CD4-positive, alpha-beta T cell (primary cell): ENCODE measurements at regions not wholly inside any gene's neighbourhood (a gene's known extent, or its start where the extent isn't known, plus 50 kb on each side); places are given as distances from the start of the nearest gene placed in this dataset.

Experiments used
- ATAC-seq: fragments of 200-7000 bp; cut with Tn5 transposase; one replicate; pipeline ENCODE4 v1.10.0; 2022; ENCODE audit warnings: mild to moderate bottlenecking; ENCODE audit not compliant: poor library complexity
- CTCF ChIA-PET: fragments of 350-600 bp; sonication (Branson Sonifier 250); formaldehyde crosslinking; loops from one replicate; lab custom pipeline; 2021; ENCODE audit warnings: antibody characterized with exemption, inconsistent platforms; lab: Charles Lee
- POLR2A ChIA-PET: fragments of 350-600 bp; sonication (Branson Sonifier 250); formaldehyde crosslinking; loops from one replicate; lab custom pipeline; 2021; ENCODE audit warnings: antibody characterized with exemption, inconsistent platforms; lab: Charles Lee
- DNase-seq, 14 experiments: peaks; one replicate each; pipeline ENCODE4 v3.0.0-alpha.2; 2013 to 2020; ENCODE audit warnings: mixed read lengths in 2 of 14
- H3K27ac ChIP-seq, 2 donors: one replicate each; pipeline versions ENCODE4 v1.5.1 to v1.7.0; 2013; ENCODE audit warnings: low read length in 2 of 2, low read depth in 1 of 2, mild to moderate bottlenecking in 1 of 2
- H3K27me3 ChIP-seq, 2 experiments: 1 replicate in 1 of 2; 2 replicates in 1 of 2; pipeline versions ENCODE4 v1.6.1 to v1.7.0; 2013; ENCODE audit warnings: low read length in 2 of 2, control low read depth in 1 of 2, mild to moderate bottlenecking in 1 of 2, moderate library complexity in 1 of 2; ENCODE audit not compliant: insufficient read depth in 2 of 2, control insufficient read depth in 1 of 2
- H3K36me3 ChIP-seq: one replicate; pipeline ENCODE4 v1.6.1; 2013; ENCODE audit warnings: low read length, control low read depth; ENCODE audit not compliant: insufficient read depth
- H3K4me1 ChIP-seq: one replicate; pipeline ENCODE4 v1.6.1; 2013; ENCODE audit warnings: low read length, control low read depth; ENCODE audit not compliant: insufficient read depth
- H3K4me3 ChIP-seq: one replicate; pipeline ENCODE4 v1.5.1; 2013; ENCODE audit warnings: mild to moderate bottlenecking, low read length, moderate library complexity
- H3K9me3 ChIP-seq, 2 experiments: 1 replicate in 1 of 2; 2 replicates in 1 of 2; pipeline versions ENCODE4 v1.6.1 to v1.7.0; 2013; ENCODE audit warnings: low read length in 2 of 2, mild to moderate bottlenecking in 2 of 2, control low read depth in 1 of 2, moderate library complexity in 1 of 2; ENCODE audit not compliant: control insufficient read depth in 1 of 2, insufficient read depth in 1 of 2
- H3K27ac Mint-ChIP-seq: one replicate; pipeline ENCODE4 v1.8.0; 2020; ENCODE audit warnings: mixed read lengths
- H3K27me3 Mint-ChIP-seq: one replicate; pipeline ENCODE4 v1.8.0; 2021; ENCODE audit warnings: mixed read lengths
- H3K36me3 Mint-ChIP-seq: one replicate; pipeline ENCODE4 v1.8.0; 2021; ENCODE audit warnings: low read depth, mixed read lengths
- H3K4me1 Mint-ChIP-seq: one replicate; pipeline ENCODE4 v1.8.0; 2021; ENCODE audit warnings: low read depth, mixed read lengths
- H3K4me3 Mint-ChIP-seq: one replicate; pipeline ENCODE4 v1.8.0; 2020; ENCODE audit warnings: mild to moderate bottlenecking, mixed read lengths
- H3K9me3 Mint-ChIP-seq: one replicate; pipeline ENCODE4 v1.8.0; 2020; ENCODE audit warnings: mixed read lengths
- CTCF ChIP-seq: fragments of 200-600 bp; IDR thresholded peaks from one replicate; pipeline ENCODE4 v1.8.0; 2022; ENCODE audit warnings: antibody characterized with exemption, mild to moderate bottlenecking
- intact Hi-C, 2 experiments: fragments of 100-400 bp; cut with DNase I in 1 of 2; cut with micrococcal nuclease in 1 of 2; formaldehyde crosslinking; loops; one replicate each; pipeline versions ENCODE4 v1.15.1 to v1.9.0; 2023 to 2025; cut with DNase I, micrococcal nuclease

- no peak overlapping the region for H3K27ac Mint-ChIP-seq
- H3K9me3 Mint-ChIP-seq = no peaks in the 10 kb centered on the region
Observed at GRCh38 chr1:217117973-217118465, 394.8 kb upstream of the ESRRG start.

GRCh38 chr1:217115404-217116380, 392.5 kb upstream of the ESRRG start:
- ATAC-seq = no peak
- TF ChIP-seq CTCF = no peak
- Histone ChIP-seq H3K27me3 (no peaks in the 10 kb centered on the region), H3K36me3 (no peaks in the 10 kb centered on the region), H3K4me3 (no peak overlapping the region), H3K4me1 (no peaks in the 10 kb centered on the region), H3K9me3 (no peaks in the 10 kb centered on the region), H3K27ac (no peak overlapping the region)
- intact Hi-C loops = no loop called here
- POLR2A ChIA-PET = no interaction called here
- CTCF ChIA-PET = no interaction called here
- Mint-ChIP-seq H3K4me3 (no peak overlapping the region), H3K27ac (no peak overlapping the region), H3K27me3 (no peaks in the 10 kb centered on the region), H3K36me3 (no peaks in the 10 kb centered on the region), H3K4me1 (no peaks in the 10 kb centered on the region), H3K9me3 (no peaks in the 10 kb centered on the region)
- DNase-seq = no peak

More at GRCh38 chr1:217117973-217118465, 394.8 kb upstream of the ESRRG start:
- intact Hi-C loops = no loop called here
- no peak for TF ChIP-seq CTCF
- ATAC-seq (no peak), DNase-seq (no peak)
- H3K4me3 Mint-ChIP-seq = no peak overlapping the region
- H3K4me1 Mint-ChIP-seq = no peaks in the 10 kb centered on the region
- H3K4me1 ChIP-seq = no peaks in the 10 kb centered on the region
- no peak overlapping the region for H3K27ac ChIP-seq
- H3K36me3 ChIP-seq = no peaks in the 10 kb centered on the region
- H3K27me3 ChIP-seq = no peaks in the 10 kb centered on the region
- H3K9me3 ChIP-seq = peaks cover 0 to 5% of the 10 kb centered on the region in 2 experiments
- ChIA-PET CTCF (no interaction called here), POLR2A (no interaction called here)
- no peak overlapping the region for H3K4me3 ChIP-seq
- H3K36me3 Mint-ChIP-seq = no peaks in the 10 kb centered on the region
- no peaks in the 10 kb centered on the region for H3K27me3 Mint-ChIP-seq

GRCh38 chr1:217109928-217110327, 386.7 kb upstream of the ESRRG start:
- intact Hi-C loops = no loop called here
- Mint-ChIP-seq H3K27ac (no peak overlapping the region), H3K4me1 (no peaks in the 10 kb centered on the region), H3K36me3 (no peaks in the 10 kb centered on the region), H3K27me3 (no peaks in the 10 kb centered on the region), H3K9me3 (no peaks in the 10 kb centered on the region), H3K4me3 (no peak overlapping the region)
- CTCF ChIA-PET = no interaction called here
- ATAC-seq (no peak), DNase-seq (no peak)
- POLR2A ChIA-PET = no interaction called here
- Histone ChIP-seq H3K4me1 (no peaks in the 10 kb centered on the region), H3K36me3 (no peaks in the 10 kb centered on the region), H3K9me3 (no peaks in the 10 kb centered on the region), H3K27ac (no peak overlapping the region), H3K4me3 (no peak overlapping the region), H3K27me3 (no peaks in the 10 kb centered on the region)
- no peak for TF ChIP-seq CTCF
